ENCODE measurements at regions not wholly inside any gene's neighbourhood (a gene's known extent, or its start where the extent isn't known, plus 50 kb on each side); places are given as distances from the start of the nearest gene placed in this dataset.
"Not testable (repeated sequence)": the region's sequence is repeated elsewhere in the genome, so short reads cannot be mapped to it uniquely, and the experiment has no call there.

- no peak overlapping the region for H3K27ac Mint-ChIP-seq
- no peaks in the 10 kb centered on the region for H3K9me3 Mint-ChIP-seq
- no peaks in the 10 kb centered on the region for H3K4me1 Mint-ChIP-seq (ENCODE audit: low read depth)
- H3K36me3 Mint-ChIP-seq (ENCODE audit: low read depth): no peaks in the 10 kb centered on the region
- H3K27me3 Mint-ChIP-seq (ENCODE audit: low read depth): no peaks in the 10 kb centered on the region
- H3K4me3 Mint-ChIP-seq: no peak overlapping the region
Observed at GRCh38 chr2:240371129-240372000, 64.1 kb upstream of the GPC1 start.

GRCh38 chr2:240372101-240372500, 63.4 kb upstream of the GPC1 start:
- no peak overlapping the region for H3K4me3 Mint-ChIP-seq
- no peak overlapping the region for H3K27ac Mint-ChIP-seq
- no peaks in the 10 kb centered on the region for H3K9me3 Mint-ChIP-seq
- no peaks in the 10 kb centered on the region for H3K36me3 Mint-ChIP-seq (ENCODE audit: low read depth)
- H3K4me1 Mint-ChIP-seq (ENCODE audit: low read depth): no peaks in the 10 kb centered on the region
- no peaks in the 10 kb centered on the region for H3K27me3 Mint-ChIP-seq (ENCODE audit: low read depth)

GRCh38 chr2:240373289-240373885, 62.1 kb upstream of the GPC1 start:
- Mint-ChIP-seq H3K27me3 (ENCODE audit: low read depth) (no peaks in the 10 kb centered on the region), H3K27ac (no peak overlapping the region), H3K36me3 (ENCODE audit: low read depth) (no peaks in the 10 kb centered on the region), H3K4me3 (no peak overlapping the region), H3K9me3 (no peaks in the 10 kb centered on the region), H3K4me1 (ENCODE audit: low read depth) (no peaks in the 10 kb centered on the region)

GRCh38 chr2:240374085-240374907, 61.2 kb upstream of the GPC1 start:
- Mint-ChIP-seq H3K4me1 (ENCODE audit: low read depth) (no peaks in the 10 kb centered on the region), H3K4me3 (no peak overlapping the region), H3K9me3 (no peaks in the 10 kb centered on the region), H3K27me3 (ENCODE audit: low read depth) (no peaks in the 10 kb centered on the region), H3K27ac (no peak overlapping the region), H3K36me3 (ENCODE audit: low read depth) (no peaks in the 10 kb centered on the region)

GRCh38 chr2:240375024-240375645, 60.3 kb upstream of the GPC1 start:
- H3K4me3 Mint-ChIP-seq: no peak overlapping the region

GRCh38 chr2:240376739-240377138, 58.7 kb upstream of the GPC1 start:
- no peaks in the 10 kb centered on the region for H3K36me3 Mint-ChIP-seq (ENCODE audit: low read depth)
- no peak overlapping the region for H3K27ac Mint-ChIP-seq
- H3K4me3 Mint-ChIP-seq: no peak overlapping the region
- H3K9me3 Mint-ChIP-seq: no peaks in the 10 kb centered on the region
- no peaks in the 10 kb centered on the region for H3K27me3 Mint-ChIP-seq (ENCODE audit: low read depth)
- no peaks in the 10 kb centered on the region for H3K4me1 Mint-ChIP-seq (ENCODE audit: low read depth)

More at GRCh38 chr2:240375024-240375645, 60.3 kb upstream of the GPC1 start:
- Mint-ChIP-seq H3K36me3 (ENCODE audit: low read depth) (no peaks in the 10 kb centered on the region), H3K27me3 (ENCODE audit: low read depth) (no peaks in the 10 kb centered on the region), H3K4me1 (ENCODE audit: low read depth) (no peaks in the 10 kb centered on the region), H3K9me3 (no peaks in the 10 kb centered on the region), H3K27ac (no peak overlapping the region)

GRCh38 chr2:240377366-240377765, 58.1 kb upstream of the GPC1 start:
- no peaks in the 10 kb centered on the region for H3K9me3 Mint-ChIP-seq
- H3K27ac Mint-ChIP-seq: no peak overlapping the region
- H3K36me3 Mint-ChIP-seq (ENCODE audit: low read depth): no peaks in the 10 kb centered on the region
- no peaks in the 10 kb centered on the region for H3K27me3 Mint-ChIP-seq (ENCODE audit: low read depth)
- no peak overlapping the region for H3K4me3 Mint-ChIP-seq
- no peaks in the 10 kb centered on the region for H3K4me1 Mint-ChIP-seq (ENCODE audit: low read depth)

GRCh38 chr2:240379089-240379636, 56.3 kb upstream of the GPC1 start:
- no peak overlapping the region for H3K4me3 Mint-ChIP-seq
- H3K27ac Mint-ChIP-seq: no peak overlapping the region
- H3K9me3 Mint-ChIP-seq: no peaks in the 10 kb centered on the region
- H3K4me1 Mint-ChIP-seq (ENCODE audit: low read depth): no peaks in the 10 kb centered on the region
- H3K36me3 Mint-ChIP-seq (ENCODE audit: low read depth): no peaks in the 10 kb centered on the region
- no peaks in the 10 kb centered on the region for H3K27me3 Mint-ChIP-seq (ENCODE audit: low read depth)

- Mint-ChIP-seq H3K36me3 (ENCODE audit: low read depth) (no peaks in the 10 kb centered on the region), H3K9me3 (no peaks in the 10 kb centered on the region), H3K4me3 (no peak overlapping the region), H3K4me1 (ENCODE audit: low read depth) (no peaks in the 10 kb centered on the region), H3K27ac (no peak overlapping the region), H3K27me3 (ENCODE audit: low read depth) (no peaks in the 10 kb centered on the region)
Observed at GRCh38 chr2:240383099-240383758, 52.2 kb upstream of the GPC1 start.

GRCh38 chr2:240383871-240384700, 51.4 kb upstream of the GPC1 start:
- no peaks in the 10 kb centered on the region for H3K4me1 Mint-ChIP-seq (ENCODE audit: low read depth)
- no peak overlapping the region for H3K4me3 Mint-ChIP-seq
- no peaks in the 10 kb centered on the region for H3K27me3 Mint-ChIP-seq (ENCODE audit: low read depth)
- no peak overlapping the region for H3K27ac Mint-ChIP-seq
- H3K9me3 Mint-ChIP-seq: no peaks in the 10 kb centered on the region
- no peaks in the 10 kb centered on the region for H3K36me3 Mint-ChIP-seq (ENCODE audit: low read depth)

GRCh38 chr2:240384711-240385450, 50.6 kb upstream of the GPC1 start:
- no peak overlapping the region for H3K4me3 Mint-ChIP-seq
- H3K27ac Mint-ChIP-seq: no peak overlapping the region
- no peaks in the 10 kb centered on the region for H3K27me3 Mint-ChIP-seq (ENCODE audit: low read depth)
- H3K4me1 Mint-ChIP-seq (ENCODE audit: low read depth): no peaks in the 10 kb centered on the region
- H3K9me3 Mint-ChIP-seq: no peaks in the 10 kb centered on the region
- no peaks in the 10 kb centered on the region for H3K36me3 Mint-ChIP-seq (ENCODE audit: low read depth)

GRCh38 chr2:240385451-240386161, 49.9 kb upstream of the GPC1 start:
- H3K36me3 Mint-ChIP-seq (ENCODE audit: low read depth); H3K4me3 Mint-ChIP-seq; H3K4me1 Mint-ChIP-seq (ENCODE audit: low read depth); H3K9me3 Mint-ChIP-seq; H3K27ac Mint-ChIP-seq; H3K27me3 Mint-ChIP-seq (ENCODE audit: low read depth): not testable (repeated sequence)

Measured in T-helper 1 cell treated with Interleukin-12 subunit alpha and Interleukin-12 subunit beta and Interleukin-4 antibody, amounts not matched to agents 30 μg/mL and 1 μg/mL, for 36 hours (primary cell).